GM12891 (cell line): ENCODE measurements at regions not wholly inside any gene's neighbourhood (a gene's known extent, or its start where the extent isn't known, plus 50 kb on each side); places are given as distances from the start of the nearest gene placed in this dataset.

ENCODE experiments used
- PAX5 ChIP-seq: IDR thresholded peaks from 2 replicates; pipeline ENCODE4 v1.6.1; 2011; ENCODE audit warnings: low read length, moderate library complexity, mild to moderate bottlenecking; ENCODE audit not compliant: insufficient read depth, severe bottlenecking
- POLR2A ChIP-seq: IDR thresholded peaks from 2 replicates; pipeline ENCODE4 v1.6.1; 2011; ENCODE audit warnings: low read depth, low read length, control low read depth
- POLR2AphosphoS5 ChIP-seq: IDR thresholded peaks from 2 replicates; pipeline ENCODE4 v1.6.1; 2011; ENCODE audit warnings: low read depth, low read length, control low read depth
- POU2F2 ChIP-seq: IDR thresholded peaks from 2 replicates; pipeline ENCODE4 v1.6.1; 2011; ENCODE audit warnings: low read depth, mild to moderate bottlenecking, control low read depth, low read length, moderate library complexity
- SPI1 ChIP-seq: IDR thresholded peaks from 2 replicates; pipeline ENCODE4 v1.6.1; 2011; ENCODE audit warnings: low read depth, low read length, control low read depth
- TAF1 ChIP-seq: IDR thresholded peaks from 2 replicates; pipeline ENCODE4 v1.6.1; 2011; ENCODE audit warnings: low read depth, low read length, control low read depth

DNA sequence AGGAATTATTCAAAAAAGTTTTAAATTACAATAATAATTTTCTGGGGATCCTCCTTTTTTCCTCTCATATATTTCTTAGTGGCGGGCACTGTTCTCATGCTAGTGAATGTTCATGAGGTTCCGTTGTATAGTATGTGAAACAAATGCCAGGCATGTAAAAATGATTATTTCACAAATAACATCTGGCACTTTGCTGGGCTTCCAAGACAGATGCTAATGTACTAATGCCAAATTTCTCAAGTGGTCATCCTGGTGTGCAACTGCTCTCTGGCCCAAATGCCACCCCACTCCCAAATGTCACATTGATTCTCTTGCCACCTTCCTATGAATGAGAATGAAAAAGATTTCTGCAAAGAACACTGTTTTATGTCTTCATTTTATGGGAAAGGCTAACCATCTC, 564.0 kb upstream of the GCFC2 start:
- TF ChIP-seq POLR2A = no peak
- no peak for TF ChIP-seq POLR2AphosphoS5
- TF ChIP-seq TAF1 = no peak
- no peak for TF ChIP-seq POU2F2
- no peak for TF ChIP-seq PAX5
- no peak for TF ChIP-seq SPI1
